ENCODE measurements at regions not wholly inside any gene's neighbourhood (a gene's known extent, or its start where the extent isn't known, plus 50 kb on each side); places are given as distances from the start of the nearest gene placed in this dataset.

DNA sequence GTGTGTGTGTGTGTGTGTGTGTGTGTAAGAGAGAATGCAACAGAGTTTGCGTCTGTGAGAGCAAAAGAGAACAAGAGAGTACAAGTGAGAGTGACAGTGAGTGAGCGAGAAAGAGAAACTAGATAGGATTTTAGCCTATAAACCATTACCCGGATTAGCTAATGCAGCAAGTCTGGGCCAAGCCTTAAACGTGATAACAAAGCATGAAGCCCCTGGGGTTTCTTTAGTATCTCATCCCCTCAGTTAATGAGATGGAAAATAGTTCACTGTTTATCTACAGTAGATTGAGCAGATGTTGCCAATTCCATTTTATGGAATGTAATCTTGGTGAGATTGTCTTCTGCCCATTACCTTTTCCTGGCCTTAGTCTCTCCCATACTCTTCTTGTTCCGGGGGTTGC, 114.5 kb downstream of the MAT2B start:
- 92% methylated on average over 2 of the region's 5 CpGs for WGBS (ENCODE audit: insufficient coverage, low lambda C conversion rate)
- H3K4me1 ChIP-seq (ENCODE audit: control insufficient read depth, insufficient read depth, low read length), result no peaks in the 10 kb centered on the region
- no peak overlapping the region for H3K4me3 ChIP-seq (ENCODE audit: low read length)
- H3K27ac ChIP-seq (ENCODE audit: low read length), result no peak overlapping the region
- DNase-seq, result no peak
- no peaks in the 10 kb centered on the region for H3K9me3 ChIP-seq (ENCODE audit: control insufficient read depth, low read depth, low read length)
- H3K36me3 ChIP-seq (ENCODE audit: control insufficient read depth, insufficient read depth, low read length), result no peaks in the 10 kb centered on the region
- no peaks in the 10 kb centered on the region for H3K27me3 ChIP-seq (ENCODE audit: control insufficient read depth, insufficient read depth, low read length)

DNA sequence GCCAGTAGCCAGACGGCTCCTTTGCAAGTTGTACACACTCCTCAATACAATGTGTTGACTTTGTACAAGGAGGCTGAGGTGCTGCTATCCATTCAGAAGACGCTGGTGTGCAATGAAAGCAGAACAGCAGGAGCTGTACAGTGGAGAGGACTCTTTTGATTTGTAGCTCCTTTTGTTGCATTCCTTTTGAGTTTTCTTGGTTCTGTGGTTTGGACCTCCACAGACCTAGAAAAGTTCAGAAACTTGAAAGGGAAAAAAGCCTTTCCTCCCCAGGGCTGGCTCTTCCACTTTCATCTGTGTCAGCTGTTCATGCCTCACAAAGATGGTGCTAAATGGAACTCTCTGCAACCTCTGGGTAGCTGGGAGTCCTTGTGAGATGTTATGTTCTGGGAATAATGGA, 117.4 kb downstream of the MAT2B start:
- no peaks in the 10 kb centered on the region for H3K9me3 ChIP-seq (ENCODE audit: control insufficient read depth, low read depth, low read length)
- no peak overlapping the region for H3K4me3 ChIP-seq (ENCODE audit: low read length)
- WGBS (ENCODE audit: insufficient coverage, low lambda C conversion rate), result no CpG with 5 or more reads among the region's 2 CpGs
- no peak for DNase-seq
- no peaks in the 10 kb centered on the region for H3K4me1 ChIP-seq (ENCODE audit: control insufficient read depth, insufficient read depth, low read length)
- no peaks in the 10 kb centered on the region for H3K36me3 ChIP-seq (ENCODE audit: control insufficient read depth, insufficient read depth, low read length)
- no peaks in the 10 kb centered on the region for H3K27me3 ChIP-seq (ENCODE audit: control insufficient read depth, insufficient read depth, low read length)
- no peak overlapping the region for H3K27ac ChIP-seq (ENCODE audit: low read length)

DNA sequence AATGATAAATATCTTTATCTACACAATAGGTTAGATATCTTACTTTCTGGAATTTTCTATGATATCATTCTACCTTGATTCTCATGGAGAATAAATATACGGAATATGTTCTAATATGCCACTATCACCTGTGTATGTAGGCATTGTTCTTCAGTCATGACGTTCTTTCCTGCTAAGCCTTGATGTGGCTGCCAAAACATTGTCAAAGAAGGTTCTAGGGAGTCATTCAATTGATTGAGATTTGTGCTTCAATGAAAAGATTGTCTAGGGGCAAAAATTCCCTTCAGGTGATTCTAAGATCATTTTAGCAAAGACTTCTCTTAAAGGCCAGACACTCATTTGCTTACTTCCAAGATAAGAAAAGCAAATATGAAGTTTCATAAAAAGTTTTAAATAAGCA, 118.1 kb downstream of the MAT2B start:
- Histone ChIP-seq H3K4me1 (ENCODE audit: control insufficient read depth, insufficient read depth, low read length) (no peaks in the 10 kb centered on the region), H3K27ac (ENCODE audit: low read length) (no peak overlapping the region), H3K27me3 (ENCODE audit: control insufficient read depth, insufficient read depth, low read length) (no peaks in the 10 kb centered on the region), H3K4me3 (ENCODE audit: low read length) (no peak overlapping the region), H3K36me3 (ENCODE audit: control insufficient read depth, insufficient read depth, low read length) (no peaks in the 10 kb centered on the region), H3K9me3 (ENCODE audit: control insufficient read depth, low read depth, low read length) (no peaks in the 10 kb centered on the region)
- DNase-seq, result no peak
- 92% methylated on average over 2 of the region's 2 CpGs for WGBS (ENCODE audit: insufficient coverage, low lambda C conversion rate)

DNA sequence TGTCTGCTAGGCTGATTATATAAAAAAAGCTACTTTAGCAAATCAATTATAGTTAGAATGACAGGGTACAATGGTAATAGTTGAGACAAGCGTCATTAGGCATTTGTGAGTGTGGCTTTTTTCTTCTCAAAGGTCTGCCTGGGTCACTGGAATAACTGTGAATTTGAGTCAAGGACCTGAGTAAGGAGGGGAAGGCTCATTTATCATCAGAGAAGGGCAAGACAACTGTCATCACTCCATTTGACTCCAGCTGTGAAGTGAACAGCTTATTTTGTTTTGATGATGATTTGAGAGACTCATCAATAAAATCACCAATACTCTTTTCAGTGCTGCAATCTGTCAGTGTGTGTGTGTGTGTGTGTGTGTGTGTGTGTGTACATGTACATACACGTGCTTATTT, 118.6 kb downstream of the MAT2B start:
- H3K27me3 ChIP-seq (ENCODE audit: control insufficient read depth, insufficient read depth, low read length), result no peaks in the 10 kb centered on the region
- WGBS (ENCODE audit: insufficient coverage, low lambda C conversion rate), result no CpG with 5 or more reads among the region's 2 CpGs

DNA sequence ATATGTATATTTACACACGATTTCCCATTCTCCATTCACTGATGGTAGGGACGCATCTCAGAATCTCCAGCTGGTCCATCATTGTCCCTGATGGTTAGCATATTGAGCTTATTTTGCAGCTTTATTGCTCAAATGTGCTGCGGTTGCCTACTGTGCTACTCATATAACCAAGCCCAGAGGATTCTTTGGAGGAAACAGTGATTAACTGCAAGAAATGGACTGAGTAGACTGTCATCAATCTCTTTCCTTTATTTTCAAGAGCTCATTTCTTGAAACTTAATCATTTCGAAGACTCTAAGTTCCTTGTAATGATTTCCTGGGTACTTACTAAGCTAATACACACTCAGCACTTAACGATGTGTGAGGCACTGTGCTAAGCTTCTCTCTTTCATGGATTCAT, 119.0 kb downstream of the MAT2B start:
- Histone ChIP-seq H3K27me3 (ENCODE audit: control insufficient read depth, insufficient read depth, low read length) (no peaks in the 10 kb centered on the region), H3K4me3 (ENCODE audit: low read length) (no peak overlapping the region), H3K9me3 (ENCODE audit: control insufficient read depth, low read depth, low read length) (no peaks in the 10 kb centered on the region), H3K27ac (ENCODE audit: low read length) (no peak overlapping the region), H3K4me1 (ENCODE audit: control insufficient read depth, insufficient read depth, low read length) (no peaks in the 10 kb centered on the region), H3K36me3 (ENCODE audit: control insufficient read depth, insufficient read depth, low read length) (no peaks in the 10 kb centered on the region)
- no peak for DNase-seq
- WGBS (ENCODE audit: insufficient coverage, low lambda C conversion rate), result 79% methylated on average over 2 of the region's 5 CpGs

More for the DNA sequence above, 118.6 kb downstream of the MAT2B start:
- Histone ChIP-seq H3K4me1 (ENCODE audit: control insufficient read depth, insufficient read depth, low read length) (no peaks in the 10 kb centered on the region), H3K36me3 (ENCODE audit: control insufficient read depth, insufficient read depth, low read length) (no peaks in the 10 kb centered on the region), H3K27ac (ENCODE audit: low read length) (no peak overlapping the region), H3K4me3 (ENCODE audit: low read length) (no peak overlapping the region), H3K9me3 (ENCODE audit: control insufficient read depth, low read depth, low read length) (no peaks in the 10 kb centered on the region)
- no peak for DNase-seq

DNA sequence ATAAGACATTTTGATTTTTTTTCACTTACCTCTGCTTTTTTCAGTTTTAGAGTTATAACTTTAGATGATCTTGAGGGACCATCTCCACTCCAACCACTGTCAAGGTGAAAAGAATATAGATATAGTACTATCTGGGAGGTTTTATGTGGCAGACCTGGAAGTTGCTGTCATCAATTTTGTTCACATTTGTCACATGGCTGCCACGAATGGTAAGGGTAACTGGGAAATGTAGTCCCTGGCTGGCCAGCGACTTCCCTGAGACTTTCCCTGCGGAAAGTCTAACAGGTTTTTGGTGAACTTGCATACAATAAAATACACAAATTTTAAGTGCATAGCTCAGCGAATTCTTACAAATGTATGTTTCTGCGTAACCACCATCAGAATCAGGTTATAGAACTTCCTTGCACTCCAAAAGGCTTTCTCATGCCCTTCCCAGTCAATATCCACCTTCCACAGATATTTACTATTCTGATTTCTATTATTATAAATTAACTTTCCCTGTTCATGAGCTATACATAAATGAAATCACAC, 121.5 kb downstream of the MAT2B start:
- Histone ChIP-seq H3K4me3 (ENCODE audit: low read length) (no peak overlapping the region), H3K27me3 (ENCODE audit: control insufficient read depth, insufficient read depth, low read length) (no peaks in the 10 kb centered on the region), H3K4me1 (ENCODE audit: control insufficient read depth, insufficient read depth, low read length) (no peaks in the 10 kb centered on the region), H3K36me3 (ENCODE audit: control insufficient read depth, insufficient read depth, low read length) (no peaks in the 10 kb centered on the region), H3K27ac (ENCODE audit: low read length) (no peak overlapping the region), H3K9me3 (ENCODE audit: control insufficient read depth, low read depth, low read length) (no peaks in the 10 kb centered on the region)
- 85% methylated on average over 2 of the region's 5 CpGs for whole genome bisulfite sequencing (ENCODE audit: insufficient coverage, low lambda C conversion rate)
- no peak for DNase-seq

DNA sequence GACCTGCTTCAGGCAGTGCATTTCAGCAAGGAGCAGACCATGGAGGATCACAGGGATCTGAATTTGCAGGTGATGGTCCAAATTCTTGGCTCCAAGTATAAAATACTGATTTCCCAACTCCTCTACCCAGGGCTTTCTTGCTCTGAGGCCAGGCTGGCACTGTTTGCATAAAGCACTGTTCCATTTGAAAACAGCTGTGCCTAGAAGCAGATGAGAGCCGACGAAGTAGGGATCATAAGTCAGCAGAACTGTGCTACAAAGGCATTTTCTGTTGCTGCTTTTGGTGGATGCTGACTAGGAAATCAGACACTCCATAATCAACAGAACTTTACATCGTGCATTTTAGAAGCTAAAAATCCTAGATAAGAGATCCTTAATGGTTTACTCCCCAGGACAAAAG, 126.4 kb downstream of the MAT2B start:
- Histone ChIP-seq H3K27me3 (ENCODE audit: control insufficient read depth, insufficient read depth, low read length) (no peaks in the 10 kb centered on the region), H3K4me1 (ENCODE audit: control insufficient read depth, insufficient read depth, low read length) (no peaks in the 10 kb centered on the region), H3K4me3 (ENCODE audit: low read length) (no peak overlapping the region), H3K36me3 (ENCODE audit: control insufficient read depth, insufficient read depth, low read length) (no peaks in the 10 kb centered on the region), H3K9me3 (ENCODE audit: control insufficient read depth, low read depth, low read length) (no peaks in the 10 kb centered on the region), H3K27ac (ENCODE audit: low read length) (no peak overlapping the region)
- WGBS (ENCODE audit: insufficient coverage, low lambda C conversion rate), result no CpG with 5 or more reads among the region's 3 CpGs
- no peak for DNase-seq

DNA sequence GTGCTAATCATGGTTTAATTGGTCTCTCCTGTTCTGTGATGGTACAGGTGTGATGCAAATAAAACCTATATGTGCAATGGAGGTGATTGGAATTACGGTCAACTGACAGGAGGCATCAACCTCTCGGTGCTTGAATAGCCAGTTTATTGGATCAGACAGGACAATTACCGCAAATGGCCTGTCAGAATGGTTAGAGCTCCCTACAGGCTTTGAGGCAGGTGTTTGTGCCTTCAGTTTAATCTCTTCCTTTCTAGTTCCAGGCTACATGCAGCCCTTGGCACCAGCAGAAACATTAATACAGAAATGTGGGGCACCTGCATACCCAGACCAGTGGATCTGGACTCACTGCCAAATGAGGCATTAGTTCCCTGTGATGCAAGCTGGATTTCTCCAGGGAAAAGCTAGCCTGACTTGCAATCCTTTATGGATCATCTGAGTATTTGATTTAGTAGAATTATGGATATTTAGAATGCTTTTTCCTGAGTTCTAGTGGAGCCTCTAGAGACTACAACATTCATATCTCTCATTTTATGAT, 128.6 kb downstream of the MAT2B start:
- H3K27ac ChIP-seq (ENCODE audit: low read length), result no peak overlapping the region
- no peaks in the 10 kb centered on the region for H3K4me1 ChIP-seq (ENCODE audit: control insufficient read depth, insufficient read depth, low read length)
- no peak for DNase-seq
- H3K36me3 ChIP-seq (ENCODE audit: control insufficient read depth, insufficient read depth, low read length), result no peaks in the 10 kb centered on the region
- H3K27me3 ChIP-seq (ENCODE audit: control insufficient read depth, insufficient read depth, low read length), result no peaks in the 10 kb centered on the region
- no peaks in the 10 kb centered on the region for H3K9me3 ChIP-seq (ENCODE audit: control insufficient read depth, low read depth, low read length)
- no peak overlapping the region for H3K4me3 ChIP-seq (ENCODE audit: low read length)
- WGBS (ENCODE audit: insufficient coverage, low lambda C conversion rate), result no CpG with 5 or more reads among the region's 3 CpGs

DNA sequence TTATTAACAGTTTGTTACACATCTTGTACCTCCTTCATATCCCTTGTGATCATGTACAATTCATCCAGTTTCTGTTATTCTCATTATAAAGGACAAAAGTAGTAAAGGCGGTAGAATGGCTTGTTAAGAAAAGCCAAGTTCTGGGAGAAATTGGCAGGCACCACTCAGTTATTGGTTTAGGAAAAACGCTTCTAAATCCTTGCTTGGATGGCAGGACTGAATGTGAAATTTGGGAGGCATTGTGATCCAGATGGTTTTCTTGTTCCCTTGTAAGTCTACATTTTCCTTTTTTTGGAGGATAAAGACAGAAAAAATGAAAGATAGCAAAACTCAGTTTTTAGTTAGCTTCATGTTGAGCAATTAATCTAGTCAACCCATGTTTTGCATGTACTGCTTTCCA, 130.2 kb downstream of the MAT2B start:
- DNase-seq, result no peak
- Histone ChIP-seq H3K27me3 (ENCODE audit: control insufficient read depth, insufficient read depth, low read length) (no peaks in the 10 kb centered on the region), H3K36me3 (ENCODE audit: control insufficient read depth, insufficient read depth, low read length) (no peaks in the 10 kb centered on the region), H3K4me1 (ENCODE audit: control insufficient read depth, insufficient read depth, low read length) (no peaks in the 10 kb centered on the region), H3K27ac (ENCODE audit: low read length) (no peak overlapping the region), H3K4me3 (ENCODE audit: low read length) (no peak overlapping the region), H3K9me3 (ENCODE audit: control insufficient read depth, low read depth, low read length) (no peaks in the 10 kb centered on the region)
- 100% methylated on average over 2 of the region's 2 CpGs for WGBS (ENCODE audit: insufficient coverage, low lambda C conversion rate)

DNA sequence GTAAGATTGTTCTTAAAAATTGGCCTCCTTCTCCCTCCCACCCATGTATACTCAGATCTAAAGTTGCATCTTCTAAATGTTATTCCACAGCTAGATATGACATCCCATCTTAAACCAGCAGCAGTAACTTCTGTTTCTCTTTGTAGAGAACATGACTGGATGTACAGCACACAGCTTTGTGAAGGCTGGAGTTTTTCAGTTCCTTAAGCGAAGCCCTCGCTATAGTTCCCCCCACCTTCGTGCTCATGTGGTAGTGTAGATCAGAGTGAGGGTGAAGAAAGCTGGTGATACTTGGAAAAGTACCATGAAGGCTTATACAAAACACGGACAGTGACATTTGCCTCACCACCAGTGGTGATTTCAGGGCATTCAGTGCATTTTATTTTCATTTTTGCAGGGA, 137.5 kb downstream of the MAT2B start:
- no CpG with 5 or more reads among the region's 4 CpGs for WGBS (ENCODE audit: insufficient coverage, low lambda C conversion rate)
- DNase-seq, result no peak

More for the DNA sequence above, 137.5 kb downstream of the MAT2B start:
- H3K4me3 ChIP-seq (ENCODE audit: low read length), result no peak overlapping the region
- H3K27ac ChIP-seq (ENCODE audit: low read length), result no peak overlapping the region
- no peaks in the 10 kb centered on the region for H3K36me3 ChIP-seq (ENCODE audit: control insufficient read depth, insufficient read depth, low read length)
- no peaks in the 10 kb centered on the region for H3K9me3 ChIP-seq (ENCODE audit: control insufficient read depth, low read depth, low read length)
- H3K4me1 ChIP-seq (ENCODE audit: control insufficient read depth, insufficient read depth, low read length), result no peaks in the 10 kb centered on the region
- no peaks in the 10 kb centered on the region for H3K27me3 ChIP-seq (ENCODE audit: control insufficient read depth, insufficient read depth, low read length)
